Dedifferentiated amniotic fluid mesenchymal stem cell (primary cell): ENCODE measurements at regions not wholly inside any gene's neighbourhood (a gene's known extent, or its start where the extent isn't known, plus 50 kb on each side); places are given as distances from the start of the nearest gene placed in this dataset.

ENCODE experiments used
- DNase-seq: peaks from one replicate; pipeline ENCODE4 v3.0.0-alpha.2; 2016; ENCODE audit errors: extremely low spot score

- DNase-seq = no peak
These were observed 802.7 kb upstream of the IGFBP3 start for GRCh38 chr7:46723742-46724141.

DNA sequence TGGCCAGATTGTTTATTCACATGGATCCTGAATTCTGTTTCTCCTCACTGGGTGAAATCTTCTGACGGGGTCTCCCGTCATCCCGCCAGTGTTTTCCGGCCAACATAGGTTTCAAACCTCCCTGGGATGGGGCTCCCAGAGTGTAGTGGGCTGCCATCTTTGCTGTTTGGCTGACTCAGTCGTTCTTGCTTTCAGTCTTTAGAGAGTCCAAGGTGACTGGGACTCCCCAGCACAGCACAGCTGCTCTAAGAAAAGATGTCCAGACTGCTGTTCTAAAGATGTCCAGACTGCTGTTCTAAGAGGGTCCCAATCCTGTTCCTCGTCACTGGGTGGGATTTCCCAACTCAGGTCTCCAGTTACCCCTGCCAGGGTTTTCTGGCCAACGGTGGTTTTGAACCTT is 801.9 kb upstream of the IGFBP3 start:
- no peak for DNase-seq

DNA sequence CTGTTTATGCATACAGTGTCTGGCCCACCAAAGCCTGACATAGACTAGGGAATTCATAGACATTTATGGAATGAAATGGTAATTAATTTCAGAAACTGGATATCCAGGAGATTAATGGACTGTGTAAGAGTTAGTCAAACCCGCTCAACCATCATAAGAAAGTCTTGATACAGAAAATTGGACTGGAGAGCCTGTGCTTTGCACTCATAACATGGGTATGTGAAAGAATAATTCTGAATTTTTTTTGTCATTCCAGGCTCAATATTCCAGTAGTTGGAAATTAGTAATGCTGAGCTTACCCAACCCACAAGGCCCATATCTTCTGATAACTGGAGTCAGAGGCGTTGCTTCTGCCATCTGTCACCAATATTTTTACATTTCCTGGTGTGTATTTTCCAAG is 799.7 kb upstream of the IGFBP3 start:
- DNase-seq = no peak

GRCh38 chr7:46719616-46720015 is 798.5 kb upstream of the IGFBP3 start:
- no peak for DNase-seq

DNA sequence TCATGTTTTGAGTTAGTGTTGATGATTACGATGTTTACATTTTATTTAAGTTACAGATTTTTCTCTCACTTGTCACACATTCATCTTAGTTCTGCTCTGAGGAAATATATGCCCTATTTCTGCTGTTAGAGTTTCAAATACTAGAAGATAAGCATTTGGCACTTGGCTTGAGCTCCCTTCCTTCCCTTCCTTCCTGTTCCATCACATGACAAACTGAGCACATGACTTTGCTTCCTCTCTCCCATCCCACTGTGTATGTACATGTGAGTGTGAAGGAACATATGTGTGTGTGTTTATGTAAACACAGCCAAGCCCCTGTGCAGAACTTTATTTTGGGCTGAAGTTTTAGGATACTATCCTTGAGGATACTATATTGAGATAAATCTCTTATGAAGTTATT is 795.9 kb upstream of the IGFBP3 start:
- DNase-seq = no peak

GRCh38 chr7:46715579-46715978 is 794.5 kb upstream of the IGFBP3 start:
- DNase-seq = no peak

DNA sequence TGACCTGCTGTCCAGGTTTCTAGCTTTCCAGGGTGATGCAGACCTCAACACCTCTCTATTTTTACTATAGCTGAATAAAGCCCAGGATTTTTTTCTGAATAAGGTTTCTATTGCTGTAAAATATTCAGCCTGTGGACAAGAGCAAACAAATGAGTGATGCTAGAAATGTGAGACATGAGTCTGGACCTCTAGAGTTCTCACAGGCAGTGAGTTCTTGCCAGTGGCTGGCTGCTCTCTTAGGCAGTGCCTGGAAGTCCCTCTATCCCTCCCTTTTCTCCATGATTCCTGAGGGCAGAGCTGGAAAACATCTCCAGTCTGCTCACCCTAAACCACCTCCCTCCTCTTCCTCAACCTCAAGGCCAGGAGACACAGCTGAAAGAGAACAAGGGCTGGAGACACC is 793.8 kb upstream of the IGFBP3 start:
- no peak for DNase-seq

- no peak for DNase-seq
These were observed 793.0 kb upstream of the IGFBP3 start for GRCh38 chr7:46713868-46714596.

DNA sequence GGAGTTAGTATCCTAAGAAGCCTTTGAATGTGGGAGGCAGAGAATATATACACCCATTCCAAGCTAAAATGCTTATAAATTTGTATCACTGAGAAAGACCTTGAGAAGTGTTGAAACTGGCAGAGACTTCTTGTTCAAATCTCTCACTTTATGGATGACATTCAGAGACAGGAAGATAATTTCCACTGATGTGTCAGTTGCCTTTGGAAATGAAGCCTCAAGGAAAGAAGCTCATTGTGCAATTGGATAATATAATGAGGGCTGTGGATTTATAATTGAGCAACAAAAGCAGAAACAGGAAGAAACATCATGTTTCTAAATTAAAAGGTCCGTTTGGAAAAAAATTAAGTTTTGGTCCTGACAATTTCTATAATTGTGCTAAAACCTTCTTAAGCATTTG is 789.9 kb upstream of the IGFBP3 start:
- DNase-seq = no peak

GRCh38 chr7:46707973-46708372 is 786.9 kb upstream of the IGFBP3 start:
- no peak for DNase-seq

- peak; percentile 34 for DNase-seq
These were observed 784.5 kb upstream of the IGFBP3 start for GRCh38 chr7:46705386-46706255.

DNA sequence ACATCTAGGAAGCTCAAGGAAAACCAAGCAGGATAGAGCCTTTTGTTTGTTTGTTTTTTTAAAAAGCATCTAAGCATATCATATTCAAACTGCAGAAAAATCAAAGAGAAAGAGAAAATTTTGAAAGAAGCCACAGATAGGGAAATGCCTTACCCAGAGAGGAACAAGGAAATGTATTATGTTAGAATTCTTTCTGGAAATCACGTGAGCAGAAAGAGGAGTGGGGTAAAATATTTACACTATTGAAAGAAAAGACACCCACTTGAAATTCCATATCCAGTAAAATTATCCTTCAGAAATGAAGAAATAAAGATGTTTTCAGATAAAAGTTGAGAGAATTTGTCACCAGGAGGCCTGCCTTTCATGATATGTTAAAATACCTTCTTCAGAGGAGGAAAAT is 775.7 kb upstream of the IGFBP3 start:
- no peak for DNase-seq

DNA sequence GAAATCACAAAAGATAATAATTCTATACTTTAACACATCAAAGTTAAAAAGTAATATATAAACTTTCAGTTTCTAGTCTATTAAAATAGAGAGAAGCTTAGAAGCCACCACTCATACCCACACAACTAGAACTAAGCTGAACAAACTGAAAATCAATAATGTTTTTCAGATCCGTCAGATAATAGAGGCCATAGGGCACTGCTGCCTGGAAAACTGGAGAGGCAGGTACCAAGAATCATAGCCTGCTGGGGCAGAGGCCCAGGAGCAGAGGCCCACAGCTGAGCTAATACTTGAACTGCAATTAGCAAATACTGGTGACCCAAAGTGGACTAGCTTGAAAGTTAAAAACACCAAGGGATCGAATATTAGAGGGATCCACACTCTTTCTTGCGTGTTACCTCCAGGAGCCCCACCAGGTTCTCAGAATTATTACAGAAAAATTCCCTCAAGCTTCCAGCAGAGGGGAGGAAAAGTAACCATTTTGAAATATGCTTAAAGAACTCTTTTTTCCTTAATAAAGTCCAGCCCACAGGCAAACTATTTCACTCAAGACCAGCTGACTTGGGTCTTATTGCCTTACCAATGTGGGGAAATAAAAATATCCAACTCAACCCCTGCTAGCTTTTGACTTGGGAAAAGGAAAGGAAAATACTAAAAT is 774.1 kb upstream of the IGFBP3 start:
- DNase-seq = no peak

- DNase-seq = no peak
These were observed 773.0 kb upstream of the IGFBP3 start for GRCh38 chr7:46694058-46694457.

DNA sequence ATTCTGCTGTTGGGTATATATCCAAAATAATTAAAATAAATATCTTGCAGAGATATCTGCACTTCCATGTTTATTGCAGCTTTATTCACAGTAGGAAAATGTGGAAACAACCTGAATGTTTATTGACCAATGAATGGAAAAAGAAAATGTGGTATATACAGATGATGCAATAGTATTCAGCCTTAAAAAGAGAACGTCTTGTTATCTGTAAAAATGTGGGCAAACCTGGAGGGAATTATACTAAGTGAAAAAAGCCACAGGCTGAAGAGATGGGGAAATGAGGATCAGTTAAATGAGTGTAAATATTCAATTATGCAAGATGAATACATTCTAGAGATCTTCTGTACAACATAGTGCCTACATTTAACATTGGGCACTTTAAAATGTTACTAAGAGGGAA is 766.1 kb upstream of the IGFBP3 start:
- DNase-seq = no peak

DNA sequence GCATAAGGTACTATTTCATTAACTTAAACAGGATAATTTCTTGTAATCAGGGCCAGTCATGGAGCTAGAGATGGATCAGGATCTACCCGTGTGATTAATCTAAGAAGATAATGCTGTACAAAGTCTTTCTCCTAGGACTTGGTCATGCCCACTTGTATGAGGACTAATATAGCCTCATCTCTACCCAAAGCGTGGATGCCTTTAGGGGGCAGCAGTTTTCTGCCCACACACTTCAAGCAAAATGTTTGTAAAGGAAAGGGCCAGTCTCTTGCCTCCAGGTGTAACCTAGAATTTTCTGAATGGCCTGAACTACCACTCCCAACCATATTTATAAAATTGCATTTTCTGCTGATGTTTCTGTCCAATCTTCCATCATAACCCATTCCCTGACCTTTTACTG is 764.0 kb upstream of the IGFBP3 start:
- no peak for DNase-seq

- no peak for DNase-seq
These were observed 762.0 kb upstream of the IGFBP3 start for GRCh38 chr7:46682836-46683624.

DNA sequence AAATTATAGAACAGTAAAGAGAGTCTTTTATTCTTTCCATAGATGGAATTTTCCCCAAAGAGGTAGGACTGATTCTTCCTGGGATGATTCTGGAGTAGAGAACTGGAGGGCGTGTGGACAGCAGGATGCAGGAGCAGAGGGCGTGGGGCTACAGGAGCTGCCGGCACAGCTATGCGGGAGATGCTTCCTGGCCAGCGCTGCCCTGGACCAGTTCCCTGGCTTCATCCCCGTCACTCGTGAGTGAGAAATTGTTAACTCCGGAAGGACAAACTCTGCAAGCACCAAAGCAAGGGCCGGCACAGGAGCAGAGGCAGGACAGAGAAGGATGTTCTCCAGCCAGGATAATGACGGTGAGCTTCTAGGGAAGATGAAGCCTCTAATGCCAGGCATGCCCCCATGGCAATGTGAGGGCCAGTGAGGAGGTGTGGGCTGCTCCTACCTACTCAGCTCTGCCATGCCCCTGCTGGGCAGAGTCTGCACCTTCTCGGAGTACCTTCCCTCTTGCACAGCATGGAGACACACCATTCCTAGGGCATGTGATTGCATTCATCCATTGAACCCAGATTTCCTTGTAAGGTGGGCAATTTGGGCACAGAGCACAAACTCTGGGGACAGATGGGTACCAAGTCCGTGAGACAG is 760.9 kb upstream of the IGFBP3 start:
- no peak for DNase-seq

GRCh38 chr7:46680147-46680546 is 759.1 kb upstream of the IGFBP3 start:
- no peak for DNase-seq

DNA sequence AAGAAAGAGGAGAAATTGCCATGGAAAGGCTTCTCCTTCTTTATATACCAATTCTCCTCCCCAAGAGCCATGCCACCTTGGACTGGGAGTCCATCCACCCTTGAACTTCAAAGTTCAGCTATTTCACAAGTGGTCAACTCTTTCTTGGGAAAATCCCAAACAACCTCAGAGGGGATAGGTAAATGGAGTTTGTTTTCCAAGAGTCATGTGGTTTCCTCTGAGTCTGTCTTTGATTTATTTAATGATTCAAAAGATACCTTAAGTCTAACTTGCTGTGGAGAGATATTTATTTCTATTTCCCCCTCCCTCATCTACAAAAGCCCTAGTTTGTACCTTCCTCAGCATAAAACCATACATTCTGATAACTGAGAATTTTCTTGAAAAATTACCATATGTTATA is 758.6 kb upstream of the IGFBP3 start:
- no peak for DNase-seq

- no peak for DNase-seq
These were observed 757.3 kb upstream of the IGFBP3 start for GRCh38 chr7:46678421-46678820.
